Thoracic aorta (tissue), 2 donors: ENCODE measurements at regions not wholly inside any gene's neighbourhood (a gene's known extent, or its start where the extent isn't known, plus 50 kb on each side); places are given as distances from the start of the nearest gene placed in this dataset.

Experiments used
- ATAC-seq: fragments of 150-250 bp; one replicate; pipeline ENCODE4 v1.8.0; 2017; ENCODE audit warnings: low read depth; ENCODE audit not compliant: insufficient number of reproducible peaks, low FRiP score
- DNase-seq: peaks from one replicate; pipeline ENCODE4 v3.0.0-alpha.2; 2020; ENCODE audit warnings: low spot score
- H3K27ac ChIP-seq, 2 donors: fragments of 200-600 bp; sonication (generic); 1 replicate in 1 of 2; 2 replicates in 1 of 2; pipeline ENCODE4 v1.5.1; 2016; ENCODE audit warnings: mild to moderate bottlenecking in 2 of 2, moderate library complexity in 2 of 2
- H3K27me3 ChIP-seq: fragments of 200-600 bp; sonication (generic); replicated peaks from 2 replicates; pipeline ENCODE4 v1.6.0; 2016; ENCODE audit warnings: mild to moderate bottlenecking; ENCODE audit not compliant: insufficient read depth
- H3K36me3 ChIP-seq: fragments of 200-600 bp; sonication (generic); one replicate; pipeline ENCODE4 v1.5.1; 2016
- H3K4me1 ChIP-seq, 2 donors: fragments of 200-600 bp; sonication (generic); 1 replicate in 1 of 2; 2 replicates in 1 of 2; pipeline versions ENCODE4 v1.5.1 to v1.6.0; 2016; ENCODE audit warnings: low read depth in 2 of 2, mild to moderate bottlenecking in 1 of 2; ENCODE audit not compliant: control insufficient read depth in 1 of 2
- H3K4me3 ChIP-seq: fragments of 200-600 bp; sonication (generic); 2 replicates; pipeline ENCODE4 v1.5.1; 2016; ENCODE audit warnings: mild to moderate bottlenecking
- H3K9me3 ChIP-seq: fragments of 200-600 bp; sonication (generic); 2 replicates; pipeline ENCODE4 v1.5.1; 2016
- TF ChIP-seq, protein P1 (sequence below): fragments of 200-600 bp; sonication (generic); IDR thresholded peaks from one replicate; pipeline ENCODE4 v1.5.1; 2019; ENCODE audit warnings: antibody characterized with exemption

DNA sequence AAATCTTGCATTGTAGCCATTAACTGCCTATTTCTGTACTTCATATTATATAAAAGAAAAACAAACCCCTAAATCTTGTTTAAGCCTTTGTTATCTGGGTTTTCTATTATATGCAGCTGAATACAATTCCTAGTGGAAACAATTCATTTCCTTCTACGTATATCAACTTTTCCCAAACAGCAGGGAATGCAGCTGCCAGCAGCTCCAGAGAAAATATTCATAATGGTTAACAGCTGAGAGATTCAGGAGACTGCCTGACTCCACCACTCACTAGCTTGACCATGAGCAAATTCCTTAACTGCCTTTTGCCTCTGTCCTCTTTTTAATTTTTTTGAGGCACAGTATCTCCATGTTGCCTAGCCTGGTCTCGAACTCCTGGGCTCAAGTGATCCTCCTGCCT, 146.2 kb downstream of the SPATA18 start:
- no peaks in the 10 kb centered on the region for H3K9me3 ChIP-seq
- H3K4me3 ChIP-seq, result no peak overlapping the region
- ATAC-seq (no peak), DNase-seq (no peak)
- H3K27me3 ChIP-seq, result no peaks in the 10 kb centered on the region
- H3K27ac ChIP-seq, result peak overlapping the region in 1 of 2 donors; percentile 52
- no peaks in the 10 kb centered on the region for H3K36me3 ChIP-seq
- peaks cover 0 to 35% of the 10 kb centered on the region in 2 donors for H3K4me1 ChIP-seq
- TF ChIP-seq, protein P1, sequence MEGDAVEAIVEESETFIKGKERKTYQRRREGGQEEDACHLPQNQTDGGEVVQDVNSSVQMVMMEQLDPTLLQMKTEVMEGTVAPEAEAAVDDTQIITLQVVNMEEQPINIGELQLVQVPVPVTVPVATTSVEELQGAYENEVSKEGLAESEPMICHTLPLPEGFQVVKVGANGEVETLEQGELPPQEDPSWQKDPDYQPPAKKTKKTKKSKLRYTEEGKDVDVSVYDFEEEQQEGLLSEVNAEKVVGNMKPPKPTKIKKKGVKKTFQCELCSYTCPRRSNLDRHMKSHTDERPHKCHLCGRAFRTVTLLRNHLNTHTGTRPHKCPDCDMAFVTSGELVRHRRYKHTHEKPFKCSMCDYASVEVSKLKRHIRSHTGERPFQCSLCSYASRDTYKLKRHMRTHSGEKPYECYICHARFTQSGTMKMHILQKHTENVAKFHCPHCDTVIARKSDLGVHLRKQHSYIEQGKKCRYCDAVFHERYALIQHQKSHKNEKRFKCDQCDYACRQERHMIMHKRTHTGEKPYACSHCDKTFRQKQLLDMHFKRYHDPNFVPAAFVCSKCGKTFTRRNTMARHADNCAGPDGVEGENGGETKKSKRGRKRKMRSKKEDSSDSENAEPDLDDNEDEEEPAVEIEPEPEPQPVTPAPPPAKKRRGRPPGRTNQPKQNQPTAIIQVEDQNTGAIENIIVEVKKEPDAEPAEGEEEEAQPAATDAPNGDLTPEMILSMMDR, result no peak

DNA sequence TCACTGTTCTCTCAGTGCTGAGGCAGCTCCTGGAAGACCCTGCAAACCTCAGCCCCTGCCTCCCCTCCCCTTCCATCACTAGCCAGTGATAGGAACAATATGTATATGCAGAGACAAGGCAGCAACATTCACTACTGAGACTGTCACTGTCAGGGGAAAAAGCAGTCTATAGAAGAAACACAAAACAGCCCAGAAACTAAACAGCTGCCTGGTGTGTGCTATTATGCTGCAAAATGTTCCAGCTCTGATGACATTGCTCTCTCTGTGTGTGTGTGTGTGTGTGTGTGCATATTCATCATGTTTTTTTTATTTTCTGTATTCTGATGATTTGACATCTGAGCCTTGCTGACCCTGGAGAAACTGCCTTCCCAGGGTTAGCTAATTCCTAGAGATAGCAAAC, 147.2 kb downstream of the SPATA18 start:
- peak overlapping the region in 1 of 2 donors; percentile 52 for H3K27ac ChIP-seq
- ATAC-seq (no peak), DNase-seq (no peak)
- H3K4me1 ChIP-seq, result peaks cover 0 to 28% of the 10 kb centered on the region in 2 donors
- no peaks in the 10 kb centered on the region for H3K27me3 ChIP-seq
- no peak overlapping the region for H3K4me3 ChIP-seq
- H3K9me3 ChIP-seq, result no peaks in the 10 kb centered on the region
- no peaks in the 10 kb centered on the region for H3K36me3 ChIP-seq
- TF ChIP-seq, protein P1, result no peak

DNA sequence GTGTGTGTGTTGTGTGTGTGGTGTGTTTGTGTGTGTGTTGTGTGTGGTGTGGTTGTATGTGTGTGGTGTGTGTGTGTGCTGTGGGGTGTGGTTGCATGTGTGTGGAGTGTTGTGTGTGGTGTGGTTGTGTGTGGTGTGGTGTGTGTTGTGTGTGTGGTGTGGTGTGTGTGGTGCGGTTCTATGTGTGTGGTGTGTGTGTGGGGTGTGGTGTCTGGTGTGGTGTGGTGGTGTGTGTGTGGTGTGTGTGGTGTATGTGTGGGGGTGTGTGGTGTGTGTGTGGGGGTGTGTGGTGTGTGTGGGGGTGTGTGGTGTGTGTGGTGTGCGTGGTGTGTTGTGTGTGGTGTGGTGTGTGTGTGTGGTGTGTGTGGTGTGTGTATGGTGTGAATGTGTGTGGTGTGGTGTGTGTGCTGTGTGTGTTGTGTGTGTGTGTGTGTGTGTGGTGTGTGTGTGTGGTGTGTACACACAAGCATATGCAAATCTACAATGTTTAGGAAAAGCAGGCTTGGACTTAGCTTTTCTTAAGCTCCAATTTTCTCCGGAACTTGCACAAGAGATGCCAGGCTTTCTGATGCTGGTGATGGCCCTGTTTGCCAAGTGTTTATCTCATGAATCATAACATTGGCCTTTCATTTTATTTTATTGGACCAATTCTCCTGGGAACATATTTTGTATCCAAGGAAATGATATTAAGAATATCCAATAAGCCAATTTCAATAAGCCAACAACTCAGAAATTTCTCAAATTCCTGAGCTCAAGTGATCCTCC, 148.7 kb downstream of the SPATA18 start:
- Histone ChIP-seq H3K36me3 (no peaks in the 10 kb centered on the region), H3K9me3 (no peaks in the 10 kb centered on the region), H3K4me1 (peaks cover 0 to 28% of the 10 kb centered on the region in 2 donors), H3K27me3 (no peaks in the 10 kb centered on the region), H3K4me3 (no peak overlapping the region), H3K27ac (peak overlapping the region in 1 of 2 donors; percentile 18)
- TF ChIP-seq, protein P1, result no peak
- DNase-seq (no peak), ATAC-seq (peak; percentile 65)

DNA sequence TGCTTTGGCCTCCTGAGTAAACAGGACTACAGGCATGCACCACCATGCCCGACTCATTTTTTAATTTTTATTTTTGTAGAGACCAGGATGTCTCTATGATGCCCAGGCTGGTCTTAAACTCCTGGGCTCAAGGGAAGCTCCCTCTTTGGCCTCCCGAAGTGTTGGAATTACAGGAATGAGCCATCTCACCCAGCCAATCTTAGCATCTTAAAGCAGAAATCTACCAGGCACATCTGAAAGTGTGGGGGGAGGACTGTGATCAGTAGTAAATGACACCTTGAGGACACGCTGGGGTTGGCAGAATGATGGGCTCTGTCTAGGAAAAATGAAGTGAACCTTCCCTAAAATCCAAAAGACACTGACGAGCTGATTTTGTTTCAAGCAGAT, 149.2 kb downstream of the SPATA18 start:
- DNase-seq (no peak), ATAC-seq (no peak)
- no peaks in the 10 kb centered on the region for H3K9me3 ChIP-seq
- TF ChIP-seq, protein P1, result no peak
- H3K27ac ChIP-seq, result peak overlapping the region in 1 of 2 donors; percentile 11
- no peaks in the 10 kb centered on the region for H3K36me3 ChIP-seq
- peaks cover 0 to 28% of the 10 kb centered on the region in 2 donors for H3K4me1 ChIP-seq
- H3K4me3 ChIP-seq, result no peak overlapping the region
- no peaks in the 10 kb centered on the region for H3K27me3 ChIP-seq

DNA sequence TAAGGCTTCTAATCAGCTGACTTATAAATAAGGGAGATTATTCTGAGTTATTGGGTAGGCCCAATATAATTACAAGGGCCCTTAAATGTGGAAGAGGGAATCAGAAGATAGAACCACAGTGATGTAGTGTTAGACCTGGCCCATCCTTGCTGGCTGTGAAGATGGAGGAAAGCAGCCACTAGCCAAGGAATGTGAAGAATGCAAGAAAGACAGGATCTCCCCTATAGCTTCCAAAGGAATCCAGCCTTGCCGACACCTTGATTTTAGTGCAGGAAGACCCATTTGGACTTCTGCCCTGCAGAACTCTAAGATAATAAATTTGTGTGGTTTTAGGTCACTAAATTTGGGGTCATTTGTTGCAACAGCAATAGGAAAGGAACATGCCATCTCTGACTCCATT, 150.6 kb downstream of the SPATA18 start:
- Histone ChIP-seq H3K36me3 (no peaks in the 10 kb centered on the region), H3K27ac (no peak overlapping the region), H3K4me1 (peaks cover 0 to 27% of the 10 kb centered on the region in 2 donors), H3K9me3 (no peaks in the 10 kb centered on the region), H3K27me3 (no peaks in the 10 kb centered on the region), H3K4me3 (no peak overlapping the region)
- no peak for DNase-seq
- TF ChIP-seq, protein P1, result no peak
- ATAC-seq, result no peak
